GM18867 (cell line): ENCODE measurements at regions not wholly inside any gene's neighbourhood (a gene's known extent, or its start where the extent isn't known, plus 50 kb on each side); places are given as distances from the start of the nearest gene placed in this dataset.
"Not testable (repeated sequence)": the region's sequence is repeated elsewhere in the genome, so short reads cannot be mapped to it uniquely, and the experiment has no call there.

Source experiments
- ATAC-seq: cut with Tn5 transposase; IDR thresholded peaks from one replicate; pipeline ENCODE4 v1.9.1; 2021; ENCODE audit warnings: mild to moderate bottlenecking, moderate library complexity; ENCODE audit not compliant: unreplicated experiment

GRCh38 chr16:64088838-64089237, 1033.0 kb downstream of the CDH11 start:
- no peak for ATAC-seq

GRCh38 chr16:64085296-64085695, 1036.6 kb downstream of the CDH11 start:
- no peak for ATAC-seq

DNA sequence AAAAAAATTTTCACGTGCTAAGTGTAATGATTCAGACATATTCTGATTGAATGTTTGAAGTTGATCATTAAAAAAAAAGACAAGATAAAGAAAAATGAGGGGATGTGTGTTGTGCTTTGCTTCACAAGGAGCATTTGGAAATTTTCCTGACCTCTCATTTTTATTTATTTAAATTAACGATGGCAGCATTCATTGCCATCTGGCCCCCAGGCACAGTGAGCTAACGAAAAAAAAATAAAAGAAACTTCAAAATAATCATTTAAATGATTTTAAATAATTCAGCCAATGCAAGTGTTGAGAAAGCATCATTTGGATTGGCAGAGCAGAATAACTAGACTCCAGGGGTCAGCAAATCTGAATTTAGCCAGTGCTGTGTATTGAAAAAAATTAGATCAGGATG, 1037.2 kb downstream of the CDH11 start:
- no peak for ATAC-seq

DNA sequence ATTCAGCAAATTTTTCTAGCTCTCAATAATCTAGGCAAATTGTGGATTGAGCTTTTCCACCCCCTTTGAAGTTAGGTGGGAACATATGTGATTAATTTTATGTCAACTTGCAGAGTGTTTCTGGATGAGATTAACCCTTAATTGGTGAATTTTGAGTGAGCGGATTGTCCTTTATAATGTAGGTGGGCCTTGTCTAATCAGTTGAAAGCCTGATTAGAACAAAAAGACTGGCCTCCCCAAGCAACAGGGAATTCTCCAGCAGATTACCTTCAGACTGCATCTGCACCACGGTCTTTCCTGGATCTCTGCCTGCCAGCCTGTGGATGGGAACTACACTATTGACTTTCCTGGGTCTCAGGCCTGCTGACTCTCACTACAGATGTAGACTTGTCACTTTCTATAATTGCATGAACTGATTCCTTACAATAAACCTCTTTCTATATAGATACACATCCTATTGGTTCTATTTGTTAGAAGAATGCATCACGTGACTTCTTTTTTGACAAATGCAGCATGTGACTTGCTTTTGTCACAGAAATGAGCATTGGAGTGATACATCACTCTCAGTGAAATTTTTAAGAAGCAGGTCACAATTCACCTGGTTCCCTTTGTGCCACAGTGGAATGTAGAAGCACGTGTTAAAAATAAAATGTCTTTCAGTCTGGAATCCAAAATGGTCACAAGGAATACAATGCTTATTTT, 1038.3 kb downstream of the CDH11 start:
- ATAC-seq, result no peak

- no peak for ATAC-seq
These were observed 1044.6 kb downstream of the CDH11 start for GRCh38 chr16:64077242-64077641.

DNA sequence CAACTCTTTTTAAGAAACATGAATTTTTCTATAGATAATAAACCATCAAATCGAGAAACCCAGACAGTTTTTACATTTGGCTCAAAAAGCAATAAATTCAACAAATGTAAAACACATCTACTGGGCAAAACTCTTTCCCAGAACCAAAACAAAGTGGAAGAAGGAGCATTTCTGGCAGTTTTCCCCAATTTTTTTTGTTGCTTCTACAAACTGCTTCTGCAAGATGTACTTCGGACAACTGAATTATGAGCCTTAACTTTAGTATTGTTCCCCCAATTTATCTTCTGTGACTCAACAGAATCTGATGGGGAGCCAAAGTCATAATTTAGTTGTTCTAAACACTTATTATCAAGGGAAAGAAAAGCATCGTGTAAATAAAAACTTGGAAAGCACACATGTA, 1047.2 kb downstream of the CDH11 start:
- no peak for ATAC-seq

GRCh38 chr16:64072131-64072730, 1049.6 kb downstream of the CDH11 start:
- not testable (repeated sequence) for ATAC-seq

- no peak for ATAC-seq
These were observed 1056.3 kb downstream of the CDH11 start for GRCh38 chr16:64065523-64065922.

GRCh38 chr16:64061621-64062020, 1060.2 kb downstream of the CDH11 start:
- ATAC-seq, result no peak

- no peak for ATAC-seq
These were observed 1061.2 kb downstream of the CDH11 start for GRCh38 chr16:64060631-64061030.

- no peak for ATAC-seq
These were observed 1063.2 kb downstream of the CDH11 start for GRCh38 chr16:64058685-64059084.

GRCh38 chr16:64051824-64052223, 1070.0 kb downstream of the CDH11 start:
- ATAC-seq, result no peak

- no peak for ATAC-seq
These were observed 1074.0 kb downstream of the CDH11 start for GRCh38 chr16:64047878-64048277.

DNA sequence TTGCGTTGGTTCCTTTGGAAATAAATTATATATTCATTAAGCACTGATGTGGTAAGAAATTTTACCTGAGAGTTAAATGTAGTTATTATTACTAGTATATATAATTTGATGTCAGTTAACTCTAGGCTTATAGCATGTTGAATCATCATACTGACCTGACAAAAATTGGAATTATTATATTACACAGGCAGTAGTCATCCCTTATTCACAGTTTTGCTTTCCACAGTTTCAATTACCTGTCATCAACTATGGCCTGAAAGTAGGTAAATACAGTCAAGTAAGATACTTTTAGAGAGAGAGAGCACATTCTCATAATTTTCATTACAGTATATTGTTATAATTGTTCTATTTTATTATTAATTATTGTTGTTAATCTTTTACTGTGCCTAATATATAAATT, 1074.7 kb downstream of the CDH11 start:
- ATAC-seq, result no peak

- ATAC-seq, result no peak
These were observed 1086.5 kb downstream of the CDH11 start for GRCh38 chr16:64035337-64035736.

GRCh38 chr16:64019339-64019738, 1102.5 kb downstream of the CDH11 start:
- no peak for ATAC-seq

DNA sequence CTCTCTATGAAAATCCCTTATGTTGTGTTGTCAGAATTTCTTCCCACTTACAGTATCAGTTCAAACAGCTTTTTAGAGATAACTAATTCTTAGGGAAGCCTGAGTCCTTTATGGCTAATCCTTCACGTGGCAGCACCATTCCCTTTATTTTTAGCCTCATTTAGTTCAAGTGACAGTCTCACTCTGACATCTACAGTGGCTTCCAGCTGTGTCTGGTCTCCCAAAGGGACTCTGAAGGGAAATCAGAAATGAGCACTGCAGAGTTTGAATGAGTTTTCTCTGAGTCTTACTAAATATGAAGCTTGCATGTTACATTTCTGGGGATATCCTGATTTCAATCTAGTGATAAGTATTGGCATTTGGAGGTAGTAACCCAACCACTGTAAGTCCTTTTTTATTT, 1104.1 kb downstream of the CDH11 start:
- ATAC-seq, result no peak

DNA sequence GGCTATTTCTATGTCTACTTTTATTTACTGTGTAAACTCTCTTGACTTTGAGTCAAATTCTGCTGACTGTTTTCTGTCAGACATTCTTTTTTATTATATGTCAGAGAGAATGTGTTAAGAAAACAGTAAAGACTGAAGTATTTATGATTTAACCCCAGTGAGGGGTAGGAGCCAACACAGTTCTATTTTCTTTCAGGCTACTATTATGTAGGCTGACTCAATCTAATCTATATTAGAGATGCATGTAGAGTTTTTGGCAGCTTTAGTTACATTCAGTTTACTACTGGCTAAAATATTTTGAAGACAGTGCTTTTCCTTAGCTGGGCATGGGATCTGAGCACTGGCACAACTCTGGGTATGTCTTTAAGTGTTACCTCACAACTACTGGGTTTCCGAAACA, 1108.0 kb downstream of the CDH11 start:
- no peak for ATAC-seq

DNA sequence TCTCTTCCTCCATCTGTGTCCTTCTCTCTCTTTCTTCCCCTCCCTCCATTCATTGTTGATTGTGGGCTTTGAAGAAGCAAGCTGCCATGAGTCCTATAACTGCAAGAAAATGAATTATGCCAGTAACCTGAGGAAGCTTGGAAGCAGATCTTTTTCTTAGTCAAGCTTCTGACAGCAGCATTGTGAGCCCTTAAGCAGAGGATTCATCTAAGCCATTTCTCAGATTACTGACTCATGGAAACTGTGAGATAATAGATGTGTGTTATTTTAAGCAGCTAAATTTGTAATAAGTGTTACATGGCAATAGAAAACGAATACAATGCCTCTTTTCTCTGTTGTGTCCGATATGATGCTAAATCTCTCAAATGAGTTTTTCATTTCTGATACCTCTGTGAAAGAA, 1109.7 kb downstream of the CDH11 start:
- ATAC-seq, result no peak

- no peak for ATAC-seq
These were observed 1110.2 kb downstream of the CDH11 start for GRCh38 chr16:64011650-64012049.

DNA sequence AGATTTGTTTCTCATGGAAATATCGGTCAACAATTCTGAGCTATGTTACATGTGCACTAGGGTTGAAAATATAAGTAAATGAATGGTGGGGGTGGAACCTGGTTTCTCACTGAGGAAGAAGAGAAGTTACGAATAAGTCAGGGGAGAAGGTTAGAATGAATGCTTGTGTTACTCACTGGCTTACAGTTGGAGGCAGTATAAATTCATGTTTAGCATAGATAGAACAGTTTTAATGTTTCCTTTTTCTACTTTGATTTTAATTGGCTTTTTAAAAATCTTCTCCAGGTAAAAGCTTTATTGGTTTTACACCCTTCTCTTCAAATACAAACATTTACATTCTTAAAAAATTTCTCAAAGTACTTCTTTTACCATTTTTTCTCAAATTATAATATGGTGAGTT, 1113.7 kb downstream of the CDH11 start:
- no peak for ATAC-seq

- ATAC-seq, result no peak
These were observed 1117.7 kb downstream of the CDH11 start for GRCh38 chr16:64004116-64004515.

- no peak for ATAC-seq
These were observed 1126.8 kb downstream of the CDH11 start for GRCh38 chr16:63995025-63995424.
